GM12878 (cell line): ENCODE measurements at regions not wholly inside any gene's neighbourhood (a gene's known extent, or its start where the extent isn't known, plus 50 kb on each side); places are given as distances from the start of the nearest gene placed in this dataset.

Experiments
- ATF7 ChIP-seq: fragments of 450-650 bp; IDR thresholded peaks from 2 replicates; pipeline ENCODE4 v1.6.1; 2016; ENCODE audit warnings: low read depth, mild to moderate bottlenecking
- BCL11A ChIP-seq: IDR thresholded peaks from 2 replicates; pipeline ENCODE4 v1.6.1; 2011; ENCODE audit warnings: low read depth, low read length
- BHLHE40 ChIP-seq, 2 experiments: fragments of 450-650 bp in 1 of 2; IDR thresholded peaks; 2 replicates each; pipeline ENCODE4 v1.6.1; 2011 to 2017; ENCODE audit warnings: low read depth in 2 of 2, borderline replicate concordance in 1 of 2, improper control_type of control experiment in 1 of 2, low read length in 1 of 2, mild to moderate bottlenecking in 1 of 2
- CBX5 ChIP-seq: sonication (generic); IDR thresholded peaks from 2 replicates; pipeline ENCODE4 v1.6.1; 2016; ENCODE audit warnings: low read depth, moderate library complexity, mild to moderate bottlenecking, inconsistent platforms
- DPF2 ChIP-seq: fragments of 450-650 bp; IDR thresholded peaks from 2 replicates; pipeline ENCODE4 v1.6.1; 2017; ENCODE audit warnings: mild to moderate bottlenecking
- EED ChIP-seq: sonication (generic); IDR thresholded peaks from 2 replicates; pipeline ENCODE4 v1.6.1; 2016; ENCODE audit warnings: antibody characterized with exemption, low read depth
- EP300 ChIP-seq, 2 experiments: fragments of 150-350 bp in 1 of 2; IDR thresholded peaks; 2 replicates each; pipeline ENCODE4 v1.6.1; 2011 to 2012; ENCODE audit warnings: low read depth in 2 of 2, low read length in 2 of 2, borderline replicate concordance in 1 of 2, improper control_type of control experiment in 1 of 2, inconsistent platforms in 1 of 2; ENCODE audit not compliant: control insufficient read depth in 1 of 2
- GABPA ChIP-seq: IDR thresholded peaks from 2 replicates; pipeline ENCODE4 v1.6.1; 2014; ENCODE audit warnings: antibody characterized with exemption, low read depth, mild to moderate bottlenecking, inconsistent platforms
- GATAD2B ChIP-seq: fragments of 450-650 bp; conservative IDR thresholded peaks from 2 replicates; pipeline ENCODE4 v1.6.1; 2017; ENCODE audit warnings: low read depth, mild to moderate bottlenecking, moderate library complexity
- HDAC6 ChIP-seq: fragments of 200-600 bp; sonication (generic); IDR thresholded peaks from one replicate; pipeline ENCODE4 v1.8.0; 2017; ENCODE audit warnings: antibody characterized with exemption; ENCODE audit not compliant: unreplicated experiment
- IKZF1 ChIP-seq: fragments of 450-650 bp; conservative IDR thresholded peaks from 2 replicates; pipeline ENCODE4 v1.6.1; 2017; ENCODE audit warnings: antibody characterized with exemption, mild to moderate bottlenecking
- JUND ChIP-seq: IDR thresholded peaks from 2 replicates; pipeline ENCODE4 v1.6.1; 2012; ENCODE audit warnings: low read depth, mild to moderate bottlenecking, low read length, improper control_type of control experiment, moderate library complexity
- MTA2 ChIP-seq: fragments of 450-650 bp; IDR thresholded peaks from 2 replicates; pipeline ENCODE4 v1.6.1; 2016; ENCODE audit warnings: low read depth, mild to moderate bottlenecking, moderate library complexity
- NR2F1 ChIP-seq: fragments of 450-650 bp; conservative IDR thresholded peaks from 2 replicates; pipeline ENCODE4 v1.6.1; 2017; ENCODE audit warnings: mild to moderate bottlenecking
- PAX5 ChIP-seq: IDR thresholded peaks from 2 replicates; pipeline ENCODE4 v1.6.1; 2011; ENCODE audit warnings: low read depth, low read length, borderline replicate concordance
- PML ChIP-seq: IDR thresholded peaks from 2 replicates; pipeline ENCODE4 v1.6.1; 2012; ENCODE audit warnings: low read length, inconsistent platforms
- POLR2AphosphoS2 ChIP-seq: IDR thresholded peaks from 2 replicates; pipeline ENCODE4 v1.6.1; 2011; ENCODE audit warnings: low read depth, mild to moderate bottlenecking, low read length, improper control_type of control experiment, moderate library complexity
- RAD51 ChIP-seq: fragments of 450-650 bp; IDR thresholded peaks from 2 replicates; pipeline ENCODE4 v1.6.1; 2016; ENCODE audit warnings: moderate library complexity, mild to moderate bottlenecking, inconsistent platforms
- RELA ChIP-seq: fragments of 450-650 bp; IDR thresholded peaks from 2 replicates; pipeline ENCODE4 v1.8.0; 2014; ENCODE audit warnings: borderline replicate concordance; ENCODE audit not compliant: partially characterized antibody
- RELB ChIP-seq: fragments of 450-650 bp; IDR thresholded peaks from 2 replicates; pipeline ENCODE4 v1.6.1; 2017; ENCODE audit warnings: low read depth, mild to moderate bottlenecking, moderate library complexity
- RUNX3 ChIP-seq: IDR thresholded peaks from 2 replicates; pipeline ENCODE4 v1.6.1; 2012; ENCODE audit warnings: low read length, inconsistent platforms
- SP1 ChIP-seq: IDR thresholded peaks from one replicate; pipeline ENCODE4 v1.6.1; 2011; ENCODE audit warnings: low read depth, low read length
- SREBF1 ChIP-seq: IDR thresholded peaks from 2 replicates; pipeline ENCODE4 v1.6.1; 2012; ENCODE audit warnings: mild to moderate bottlenecking, low read length
- SRF ChIP-seq, 2 experiments: IDR thresholded peaks; 2 replicates each; pipeline ENCODE4 v1.6.1; 2011; ENCODE audit warnings: low read depth in 2 of 2, low read length in 2 of 2, mild to moderate bottlenecking in 1 of 2, moderate library complexity in 1 of 2
- TARDBP ChIP-seq: IDR thresholded peaks from 2 replicates; pipeline ENCODE4 v1.6.1; 2016; ENCODE audit warnings: borderline replicate concordance
- ZNF217 ChIP-seq: fragments of 450-650 bp; IDR thresholded peaks from 2 replicates; pipeline ENCODE4 v1.6.1; 2017; ENCODE audit warnings: antibody characterized with exemption, mild to moderate bottlenecking
- ZSCAN29 ChIP-seq: fragments of 450-650 bp; IDR thresholded peaks from 2 replicates; pipeline ENCODE4 v1.6.1; 2017; ENCODE audit warnings: mild to moderate bottlenecking, moderate library complexity
- TF ChIP-seq, protein P1 (sequence below): fragments of 450-650 bp; IDR thresholded peaks from 2 replicates; pipeline ENCODE4 v1.6.1; 2018; ENCODE audit warnings: mild to moderate bottlenecking, low read depth, moderate library complexity; ENCODE audit not compliant: partially characterized antibody
- TF ChIP-seq, protein P2 (sequence below): fragments of 450-650 bp; IDR thresholded peaks from 2 replicates; pipeline ENCODE4 v1.6.1; 2017; ENCODE audit warnings: mild to moderate bottlenecking, low read depth, inconsistent platforms; ENCODE audit not compliant: poor library complexity, severe bottlenecking

- TF ChIP-seq, protein P1, sequence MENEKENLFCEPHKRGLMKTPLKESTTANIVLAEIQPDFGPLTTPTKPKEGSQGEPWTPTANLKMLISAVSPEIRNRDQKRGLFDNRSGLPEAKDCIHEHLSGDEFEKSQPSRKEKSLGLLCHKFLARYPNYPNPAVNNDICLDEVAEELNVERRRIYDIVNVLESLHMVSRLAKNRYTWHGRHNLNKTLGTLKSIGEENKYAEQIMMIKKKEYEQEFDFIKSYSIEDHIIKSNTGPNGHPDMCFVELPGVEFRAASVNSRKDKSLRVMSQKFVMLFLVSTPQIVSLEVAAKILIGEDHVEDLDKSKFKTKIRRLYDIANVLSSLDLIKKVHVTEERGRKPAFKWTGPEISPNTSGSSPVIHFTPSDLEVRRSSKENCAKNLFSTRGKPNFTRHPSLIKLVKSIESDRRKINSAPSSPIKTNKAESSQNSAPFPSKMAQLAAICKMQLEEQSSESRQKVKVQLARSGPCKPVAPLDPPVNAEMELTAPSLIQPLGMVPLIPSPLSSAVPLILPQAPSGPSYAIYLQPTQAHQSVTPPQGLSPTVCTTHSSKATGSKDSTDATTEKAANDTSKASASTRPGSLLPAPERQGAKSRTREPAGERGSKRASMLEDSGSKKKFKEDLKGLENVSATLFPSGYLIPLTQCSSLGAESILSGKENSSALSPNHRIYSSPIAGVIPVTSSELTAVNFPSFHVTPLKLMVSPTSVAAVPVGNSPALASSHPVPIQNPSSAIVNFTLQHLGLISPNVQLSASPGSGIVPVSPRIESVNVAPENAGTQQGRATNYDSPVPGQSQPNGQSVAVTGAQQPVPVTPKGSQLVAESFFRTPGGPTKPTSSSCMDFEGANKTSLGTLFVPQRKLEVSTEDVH: no peak
- TF ChIP-seq PML (no peak), MTA2 (peak; percentile 93), RAD51 (0 out of 2 replicates have a peak, but pooled peaks have one; percentile 10), GABPA (no peak), TARDBP (no peak), SP1 (no peak), ZNF217 (no peak), EED (no peak), NR2F1 (no peak), RELA (peak; percentile 56), POLR2AphosphoS2 (no peak), ZSCAN29 (no peak), RUNX3 (peak; percentile 40; the same call in 1 of the 2 replicates), SREBF1 (no peak), ATF7 (peak; percentile 83), JUND (peak; percentile 63; the same call in 1 of the 2 replicates), PAX5 (no peak), IKZF1 (0 out of 2 replicates have a peak, but pooled peaks have one; percentile 13), SRF (IDR thresholded peaks at IDR 0.05; ENCODE audit: low read depth in 2 of 2, low read length in 2 of 2) (no peak), BCL11A (peak; percentile 78), HDAC6 (no peak), BHLHE40 (IDR thresholded peaks at IDR 0.05; ENCODE audit: borderline replicate concordance in 1 of 2, low read depth in 2 of 2, low read length in 1 of 2) (peak; percentile 86 to 91), EP300 (IDR thresholded peaks at IDR 0.05; ENCODE audit: borderline replicate concordance in 1 of 2, control insufficient read depth in 1 of 2, low read depth in 2 of 2, low read length in 2 of 2) (peak; percentile 89 to 91), CBX5 (no peak), RELB (peak; percentile 90), DPF2 (peak; percentile 30; the same call in 1 of the 2 replicates), GATAD2B (no peak)
- TF ChIP-seq, protein P2, sequence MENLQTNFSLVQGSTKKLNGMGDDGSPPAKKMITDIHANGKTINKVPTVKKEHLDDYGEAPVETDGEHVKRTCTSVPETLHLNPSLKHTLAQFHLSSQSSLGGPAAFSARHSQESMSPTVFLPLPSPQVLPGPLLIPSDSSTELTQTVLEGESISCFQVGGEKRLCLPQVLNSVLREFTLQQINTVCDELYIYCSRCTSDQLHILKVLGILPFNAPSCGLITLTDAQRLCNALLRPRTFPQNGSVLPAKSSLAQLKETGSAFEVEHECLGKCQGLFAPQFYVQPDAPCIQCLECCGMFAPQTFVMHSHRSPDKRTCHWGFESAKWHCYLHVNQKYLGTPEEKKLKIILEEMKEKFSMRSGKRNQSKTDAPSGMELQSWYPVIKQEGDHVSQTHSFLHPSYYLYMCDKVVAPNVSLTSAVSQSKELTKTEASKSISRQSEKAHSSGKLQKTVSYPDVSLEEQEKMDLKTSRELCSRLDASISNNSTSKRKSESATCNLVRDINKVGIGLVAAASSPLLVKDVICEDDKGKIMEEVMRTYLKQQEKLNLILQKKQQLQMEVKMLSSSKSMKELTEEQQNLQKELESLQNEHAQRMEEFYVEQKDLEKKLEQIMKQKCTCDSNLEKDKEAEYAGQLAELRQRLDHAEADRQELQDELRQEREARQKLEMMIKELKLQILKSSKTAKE: peak; percentile 64
Observed at GRCh38 chr15:95520511-95520910, 810.0 kb upstream of the NR2F2 start (continued).
